Sigmoid colon (tissue), 4 donors: ENCODE measurements at regions not wholly inside any gene's neighbourhood (a gene's known extent, or its start where the extent isn't known, plus 50 kb on each side); places are given as distances from the start of the nearest gene placed in this dataset.

ENCODE experiments used
- CTCF ChIP-seq, 4 experiments: fragments of 450-650 bp in 3 of 4; fragments of 200-600 bp in 1 of 4; IDR thresholded peaks; one replicate each; pipeline ENCODE4 v1.5.1; 2016 to 2019; ENCODE audit warnings: antibody characterized with exemption in 4 of 4, mild to moderate bottlenecking in 3 of 4, moderate library complexity in 2 of 4
- POLR2AphosphoS5 ChIP-seq, 4 donors: sonication (generic); formaldehyde crosslinking; IDR thresholded peaks; one replicate each; pipeline ENCODE4 v1.6.1; 2017; ENCODE audit warnings: antibody characterized with exemption in 4 of 4

- TF ChIP-seq CTCF (IDR thresholded peaks at IDR 0.05) (no peak), POLR2AphosphoS5 (IDR thresholded peaks at IDR 0.05) (no peak)
Measured at GRCh38 chr2:66824926-66825325, 390.0 kb downstream of the MEIS1 start.
